ENCODE measurements at regions not wholly inside any gene's neighbourhood (a gene's known extent, or its start where the extent isn't known, plus 50 kb on each side); places are given as distances from the start of the nearest gene placed in this dataset.

GRCh38 chr9:1673300-1673699, 341.8 kb upstream of the SMARCA2 start:
- Histone ChIP-seq H2AFZ (ENCODE audit: low read depth, low read length, severe bottlenecking) (no peak overlapping the region), H3K27me3 (ENCODE audit: low read length) (no peaks in the 10 kb centered on the region), H3F3A (ENCODE audit: insufficient read depth) (no peaks in the 10 kb centered on the region), H3K36me3 (ENCODE audit: low read length) (no peaks in the 10 kb centered on the region), H3K27ac (ENCODE audit: low read depth, low read length) (no peak overlapping the region), H3K4me2 (ENCODE audit: low read depth, low read length, poor library complexity, severe bottlenecking) (no peak overlapping the region), H4K20me1 (ENCODE audit: low read depth, low read length) (no peaks in the 10 kb centered on the region), H3K9me2 (replicated peaks; ENCODE audit: insufficient read depth, low read length) (0 out of 2 replicates have a peak, but pooled peaks cover 3% of the 10 kb centered on the region), H3K9ac (ENCODE audit: low read length) (no peak overlapping the region), H3K9me3 (ENCODE audit: insufficient read depth, low read length) (no peaks in the 10 kb centered on the region), H3K79me2 (ENCODE audit: insufficient read depth, low read length) (no peaks in the 10 kb centered on the region), H3K4me3 (ENCODE audit: insufficient read depth, low read length, poor library complexity, severe bottlenecking) (no peak overlapping the region)
- TF ChIP-seq CTCF (IDR thresholded peaks at IDR 0.05; ENCODE audit: insufficient read depth, low read length, poor library complexity, severe bottlenecking): no peak
- no peak for TF ChIP-seq EZH2phosphoT487 (conservative IDR thresholded peaks at IDR 0.05; ENCODE audit: low read length)

GRCh38 chr9:1676771-1677170, 338.4 kb upstream of the SMARCA2 start:
- Histone ChIP-seq H4K20me1 (ENCODE audit: low read depth, low read length) (no peaks in the 10 kb centered on the region), H3K36me3 (ENCODE audit: low read length) (no peaks in the 10 kb centered on the region), H3K4me3 (ENCODE audit: insufficient read depth, low read length, poor library complexity, severe bottlenecking) (no peak overlapping the region), H3K4me2 (ENCODE audit: low read depth, low read length, poor library complexity, severe bottlenecking) (no peak overlapping the region), H3K9ac (ENCODE audit: low read length) (no peak overlapping the region), H3K27me3 (ENCODE audit: low read length) (no peaks in the 10 kb centered on the region), H3K9me3 (ENCODE audit: insufficient read depth, low read length) (no peaks in the 10 kb centered on the region), H3F3A (ENCODE audit: insufficient read depth) (no peaks in the 10 kb centered on the region), H3K27ac (ENCODE audit: low read depth, low read length) (no peak overlapping the region), H3K79me2 (ENCODE audit: insufficient read depth, low read length) (no peaks in the 10 kb centered on the region), H2AFZ (ENCODE audit: low read depth, low read length, severe bottlenecking) (no peak overlapping the region), H3K9me2 (replicated peaks; ENCODE audit: insufficient read depth, low read length) (0 out of 2 replicates have a peak, but pooled peaks cover 3% of the 10 kb centered on the region)
- no peak for TF ChIP-seq EZH2phosphoT487 (conservative IDR thresholded peaks at IDR 0.05; ENCODE audit: low read length)
- TF ChIP-seq CTCF (IDR thresholded peaks at IDR 0.05; ENCODE audit: insufficient read depth, low read length, poor library complexity, severe bottlenecking): no peak

GRCh38 chr9:1683951-1684350, 331.2 kb upstream of the SMARCA2 start:
- Histone ChIP-seq H3K4me3 (ENCODE audit: insufficient read depth, low read length, poor library complexity, severe bottlenecking) (no peak overlapping the region), H3F3A (ENCODE audit: insufficient read depth) (no peaks in the 10 kb centered on the region), H3K79me2 (ENCODE audit: insufficient read depth, low read length) (no peaks in the 10 kb centered on the region), H3K27me3 (ENCODE audit: low read length) (no peaks in the 10 kb centered on the region), H3K9ac (ENCODE audit: low read length) (no peak overlapping the region), H3K36me3 (ENCODE audit: low read length) (no peaks in the 10 kb centered on the region), H2AFZ (ENCODE audit: low read depth, low read length, severe bottlenecking) (no peak overlapping the region), H3K9me3 (ENCODE audit: insufficient read depth, low read length) (no peaks in the 10 kb centered on the region), H3K9me2 (replicated peaks; ENCODE audit: insufficient read depth, low read length) (no peaks in the 10 kb centered on the region), H4K20me1 (ENCODE audit: low read depth, low read length) (no peaks in the 10 kb centered on the region), H3K4me2 (ENCODE audit: low read depth, low read length, poor library complexity, severe bottlenecking) (no peak overlapping the region), H3K27ac (ENCODE audit: low read depth, low read length) (no peak overlapping the region)
- TF ChIP-seq CTCF (IDR thresholded peaks at IDR 0.05; ENCODE audit: insufficient read depth, low read length, poor library complexity, severe bottlenecking) (no peak), EZH2phosphoT487 (conservative IDR thresholded peaks at IDR 0.05; ENCODE audit: low read length) (no peak)
